NCI-H2196 (cell line): ENCODE measurements at regions not wholly inside any gene's neighbourhood (a gene's known extent, or its start where the extent isn't known, plus 50 kb on each side); places are given as distances from the start of the nearest gene placed in this dataset.
"Not testable (repeated sequence)": the region's sequence is repeated elsewhere in the genome, so short reads cannot be mapped to it uniquely, and the experiment has no call there.

Experiments used
- DNase-seq: peaks from one replicate; lab custom pipeline; 2025; ENCODE audit not compliant: unreplicated experiment; lab: John Stamatoyannopoulos, UW

GRCh38 chr2:223176970-223177369 lies 125.0 kb downstream of the KCNE4 start:
- no peak for DNase-seq

GRCh38 chr2:223180463-223180862 lies 128.5 kb downstream of the KCNE4 start:
- DNase-seq, result no peak

- DNase-seq, result no peak
Measured at GRCh38 chr2:223181561-223181960, 129.6 kb downstream of the KCNE4 start.

- DNase-seq, result no peak
Measured at GRCh38 chr2:223182356-223182755, 130.4 kb downstream of the KCNE4 start.

- no peak for DNase-seq
Measured at GRCh38 chr2:223185638-223186037, 133.6 kb downstream of the KCNE4 start.

GRCh38 chr2:223187256-223187655 lies 135.3 kb downstream of the KCNE4 start:
- no peak for DNase-seq

- DNase-seq, result not testable (repeated sequence)
Measured at GRCh38 chr2:223190561-223191206, 138.7 kb downstream of the KCNE4 start.

- DNase-seq, result no peak
Measured at GRCh38 chr2:223196331-223196730, 144.3 kb downstream of the KCNE4 start.

- DNase-seq, result no peak
Measured at GRCh38 chr2:223197046-223197445, 145.1 kb downstream of the KCNE4 start.

- DNase-seq, result no peak
Measured at GRCh38 chr2:223199531-223200515, 147.8 kb downstream of the KCNE4 start.

- no peak for DNase-seq
Measured at GRCh38 chr2:223203971-223204929, 152.3 kb downstream of the KCNE4 start.

- no peak for DNase-seq
Measured at GRCh38 chr2:223210489-223210888, 158.5 kb downstream of the KCNE4 start.

GRCh38 chr2:223214394-223215253 lies 162.6 kb downstream of the KCNE4 start:
- DNase-seq, result no peak

GRCh38 chr2:223215254-223215516 lies 163.2 kb downstream of the KCNE4 start:
- DNase-seq, result no peak

- DNase-seq, result no peak
Measured at GRCh38 chr2:223217373-223217772, 165.4 kb downstream of the KCNE4 start.

GRCh38 chr2:223218587-223219178 lies 166.7 kb downstream of the KCNE4 start:
- DNase-seq, result no peak

- no peak for DNase-seq
Measured at GRCh38 chr2:223219872-223220657, 168.1 kb downstream of the KCNE4 start.

- DNase-seq, result no peak
Measured at GRCh38 chr2:223220658-223220925, 168.6 kb downstream of the KCNE4 start.

- no peak for DNase-seq
Measured at GRCh38 chr2:223221139-223221835, 169.3 kb downstream of the KCNE4 start.
